ENCODE measurements at regions not wholly inside any gene's neighbourhood (a gene's known extent, or its start where the extent isn't known, plus 50 kb on each side); places are given as distances from the start of the nearest gene placed in this dataset.

GRCh38 chr22:48884786-48885185 lies 942.9 kb downstream of the BRD1 start:
- DNase-seq = no peak
- Histone ChIP-seq H3K79me2 (ENCODE audit: insufficient read depth) (no peaks in the 10 kb centered on the region), H2AFZ (no peak overlapping the region), H4K20me1 (ENCODE audit: insufficient read depth) (no peaks in the 10 kb centered on the region), H3K9ac (no peak overlapping the region), H3K9me2 (ENCODE audit: insufficient read depth) (no peaks in the 10 kb centered on the region), H3K4me1 (ENCODE audit: insufficient read depth) (no peaks in the 10 kb centered on the region), H3K9me3 (ENCODE audit: low read depth) (no peaks in the 10 kb centered on the region), H3K27ac (no peak overlapping the region), H3K4me2 (ENCODE audit: unreplicated experiment) (no peak overlapping the region), H3F3A (ENCODE audit: insufficient read depth) (no peaks in the 10 kb centered on the region), H3K36me3 (ENCODE audit: low read depth) (no peaks in the 10 kb centered on the region), H3K4me3 (no peak overlapping the region), H3K27me3 (replicated peaks; ENCODE audit: insufficient read depth) (no peaks in the 10 kb centered on the region)
- 49 to 62% methylated on average over 15 to 16 of the region's 16 CpGs for WGBS, 2 experiments (ENCODE audit: low coverage in 1 of 2, low lambda C conversion rate in 2 of 2, missing lambda C conversion rate in 2 of 2)
- in situ Hi-C loops (cut with MboI) = no loop called here
- TF ChIP-seq EZH2phosphoT487 (IDR thresholded peaks at IDR 0.05; ENCODE audit: insufficient read depth, low read depth) (no peak), EZH2 (IDR thresholded peaks at IDR 0.05; ENCODE audit: insufficient read depth, poor library complexity, severe bottlenecking) (no peak)

GRCh38 chr22:48884324-48884723 lies 943.3 kb downstream of the BRD1 start:
- Histone ChIP-seq H3F3A (ENCODE audit: insufficient read depth) (no peaks in the 10 kb centered on the region), H3K9ac (no peak overlapping the region), H3K4me1 (ENCODE audit: insufficient read depth) (no peaks in the 10 kb centered on the region), H2AFZ (no peak overlapping the region), H3K79me2 (ENCODE audit: insufficient read depth) (no peaks in the 10 kb centered on the region), H4K20me1 (ENCODE audit: insufficient read depth) (no peaks in the 10 kb centered on the region), H3K4me3 (no peak overlapping the region), H3K36me3 (ENCODE audit: low read depth) (no peaks in the 10 kb centered on the region), H3K27ac (no peak overlapping the region), H3K4me2 (ENCODE audit: unreplicated experiment) (no peak overlapping the region), H3K9me3 (ENCODE audit: low read depth) (no peaks in the 10 kb centered on the region), H3K9me2 (ENCODE audit: insufficient read depth) (no peaks in the 10 kb centered on the region), H3K27me3 (replicated peaks; ENCODE audit: insufficient read depth) (no peaks in the 10 kb centered on the region)
- DNase-seq = no peak
- 52 to 62% methylated on average over 12 of the region's 12 CpGs for WGBS, 2 experiments (ENCODE audit: low coverage in 1 of 2, low lambda C conversion rate in 2 of 2, missing lambda C conversion rate in 2 of 2)
- no peak for TF ChIP-seq EZH2 (IDR thresholded peaks at IDR 0.05; ENCODE audit: insufficient read depth, poor library complexity, severe bottlenecking)
- no peak for TF ChIP-seq EZH2phosphoT487 (IDR thresholded peaks at IDR 0.05; ENCODE audit: insufficient read depth, low read depth)
- in situ Hi-C loops (cut with MboI) = no loop called here

GRCh38 chr22:48883211-48883960 lies 944.3 kb downstream of the BRD1 start:
- Histone ChIP-seq H3K9me2 (ENCODE audit: insufficient read depth) (no peaks in the 10 kb centered on the region), H3K79me2 (ENCODE audit: insufficient read depth) (no peaks in the 10 kb centered on the region), H3K4me1 (ENCODE audit: insufficient read depth) (no peaks in the 10 kb centered on the region), H3K36me3 (ENCODE audit: low read depth) (no peaks in the 10 kb centered on the region), H2AFZ (no peak overlapping the region), H3K9me3 (ENCODE audit: low read depth) (no peaks in the 10 kb centered on the region), H3K9ac (no peak overlapping the region), H3K4me3 (no peak overlapping the region), H3K27me3 (replicated peaks; ENCODE audit: insufficient read depth) (no peaks in the 10 kb centered on the region), H3K27ac (no peak overlapping the region), H3F3A (ENCODE audit: insufficient read depth) (no peaks in the 10 kb centered on the region), H4K20me1 (ENCODE audit: insufficient read depth) (no peaks in the 10 kb centered on the region), H3K4me2 (ENCODE audit: unreplicated experiment) (no peak overlapping the region)
- no peak for DNase-seq
- TF ChIP-seq EZH2 (IDR thresholded peaks at IDR 0.05; ENCODE audit: insufficient read depth, poor library complexity, severe bottlenecking) (no peak), EZH2phosphoT487 (IDR thresholded peaks at IDR 0.05; ENCODE audit: insufficient read depth, low read depth) (no peak)
- in situ Hi-C loops (cut with MboI) = no loop called here
- 50 to 54% methylated on average over 20 of the region's 20 CpGs for WGBS, 2 experiments (ENCODE audit: low coverage in 1 of 2, low lambda C conversion rate in 2 of 2, missing lambda C conversion rate in 2 of 2)

GRCh38 chr22:48882636-48883200 lies 945.0 kb downstream of the BRD1 start:
- Histone ChIP-seq H3K4me3 (no peak overlapping the region), H4K20me1 (ENCODE audit: insufficient read depth) (no peaks in the 10 kb centered on the region), H3K27ac (no peak overlapping the region), H3K9me3 (ENCODE audit: low read depth) (no peaks in the 10 kb centered on the region), H3F3A (ENCODE audit: insufficient read depth) (no peaks in the 10 kb centered on the region), H3K27me3 (replicated peaks; ENCODE audit: insufficient read depth) (no peaks in the 10 kb centered on the region), H3K79me2 (ENCODE audit: insufficient read depth) (no peaks in the 10 kb centered on the region), H3K36me3 (ENCODE audit: low read depth) (no peaks in the 10 kb centered on the region), H3K4me2 (ENCODE audit: unreplicated experiment) (no peak overlapping the region), H2AFZ (no peak overlapping the region), H3K9me2 (ENCODE audit: insufficient read depth) (no peaks in the 10 kb centered on the region), H3K4me1 (ENCODE audit: insufficient read depth) (no peaks in the 10 kb centered on the region), H3K9ac (no peak overlapping the region)
- in situ Hi-C loops (cut with MboI) = no loop called here
- DNase-seq = no peak
- TF ChIP-seq EZH2phosphoT487 (IDR thresholded peaks at IDR 0.05; ENCODE audit: insufficient read depth, low read depth) (no peak), EZH2 (IDR thresholded peaks at IDR 0.05; ENCODE audit: insufficient read depth, poor library complexity, severe bottlenecking) (no peak)
- 55 to 58% methylated on average over 17 of the region's 17 CpGs for WGBS, 2 experiments (ENCODE audit: low coverage in 1 of 2, low lambda C conversion rate in 2 of 2, missing lambda C conversion rate in 2 of 2)
